K562 (cell line): ENCODE measurements at regions not wholly inside any gene's neighbourhood (a gene's known extent, or its start where the extent isn't known, plus 50 kb on each side); places are given as distances from the start of the nearest gene placed in this dataset.

Experiments
- ATAC-seq: fragments of 200-7000 bp; cut with Tn5 transposase; 3 replicates; pipeline ENCODE4 v1.9.1; 2020; ENCODE audit warnings: moderate library complexity
- BruUV-seq: library from RNA; stranded (reverse); fragments of 400-500 nt; replicated peaks from 2 replicates; lab custom pipeline; 2021; lab: Mats Ljungman, UMichigan
- CTCF ChIA-PET: fragments of 300-600 bp; formaldehyde crosslinking; extraction: SDS; loops from one replicate; lab custom pipeline; 2021; ENCODE audit warnings: low intra/inter-chr PET ratio; lab: Yijun Ruan, JAX
- POLR2A ChIA-PET: fragments of 300-600, 350-650 bp; sonication (Branson Sonifier 250); formaldehyde crosslinking; extraction: SDS; loops from one replicate; lab custom pipeline; 2021; ENCODE audit warnings: antibody characterized with exemption, inconsistent platforms; lab: Yijun Ruan, JAX
- DNase-seq, 4 experiments: peaks; one replicate each; pipeline versions ENCODE4 v3.0.0 to v3.0.0-alpha.2; 2011 to 2018; ENCODE audit warnings: low spot score in 3 of 4, mixed read lengths in 3 of 4; ENCODE audit errors: extremely low read depth in 1 of 4
- FAIRE-seq: peaks from 2 replicates; lab custom pipeline; 2011; peaks lifted over from hg19 to GRCh38; lab: Jason Lieb, UNC
- H2AFZ ChIP-seq: 2 replicates; pipeline ENCODE4 v1.6.0; 2011; ENCODE audit warnings: low read depth, low read length, control low read depth, inconsistent platforms
- H3K27ac ChIP-seq: fragments of 200-600 bp; 3 replicates; pipeline ENCODE4 v1.8.0; 2011; ENCODE audit warnings: low read depth, mild to moderate bottlenecking, control low read depth, inconsistent platforms, low read length, moderate library complexity, mixed read lengths; ENCODE audit errors: extremely low read depth
- H3K27me3 ChIP-seq, 2 experiments: fragments of 300-600 bp in 1 of 2; 2 replicates in 1 of 2; 3 replicates in 1 of 2; pipeline versions ENCODE4 v1.6.0 to v1.8.0; 2011; ENCODE audit warnings: inconsistent platforms in 2 of 2, low read length in 2 of 2, mild to moderate bottlenecking in 1 of 2, mixed read lengths in 1 of 2, moderate library complexity in 1 of 2; ENCODE audit not compliant: control insufficient read depth in 2 of 2, insufficient read depth in 2 of 2
- H3K36me3 ChIP-seq: fragments of 300-600 bp; 3 replicates; pipeline ENCODE4 v1.8.0; 2011; ENCODE audit warnings: mild to moderate bottlenecking, low read length, inconsistent platforms; ENCODE audit not compliant: control insufficient read depth, insufficient read depth
- H3K4me1 ChIP-seq, 2 experiments: fragments of 200-600 bp in 1 of 2; replicated peaks in 1 of 2; 2 replicates in 1 of 2; 3 replicates in 1 of 2; pipeline versions ENCODE4 v1.5.1 to v1.8.0; 2011; ENCODE audit warnings: inconsistent platforms in 2 of 2, low read length in 2 of 2, mild to moderate bottlenecking in 1 of 2, mixed read lengths in 1 of 2, moderate library complexity in 1 of 2; ENCODE audit not compliant: control insufficient read depth in 2 of 2, insufficient read depth in 2 of 2
- H3K4me2 ChIP-seq: 2 replicates; pipeline ENCODE4 v1.6.1; 2011; ENCODE audit warnings: low read length, control low read depth, inconsistent platforms, mixed read lengths; ENCODE audit not compliant: insufficient read depth
- H3K4me3 ChIP-seq: fragments of 200-600 bp; sonication (generic), shearing (Covaris generic); 2 replicates; pipeline ENCODE4 v1.5.1; 2016; ENCODE audit warnings: control low read depth, inconsistent platforms
- H3K79me2 ChIP-seq: fragments of 200-600 bp; 3 replicates; pipeline ENCODE4 v1.8.0; 2011; ENCODE audit warnings: low read length, inconsistent platforms; ENCODE audit not compliant: control insufficient read depth, insufficient read depth
- H3K9ac ChIP-seq, 2 experiments: 2 replicates each; pipeline versions ENCODE4 v1.6.0 to v1.6.1; 2011; ENCODE audit warnings: low read depth in 2 of 2, low read length in 2 of 2, control low read depth in 1 of 2, inconsistent platforms in 1 of 2, mild to moderate bottlenecking in 1 of 2, mixed read lengths in 1 of 2; ENCODE audit not compliant: insufficient read depth in 1 of 2
- H3K9me1 ChIP-seq: one replicate; pipeline ENCODE4 v1.6.0; 2011; ENCODE audit warnings: inconsistent platforms, mild to moderate bottlenecking, low read length, moderate library complexity; ENCODE audit not compliant: control insufficient read depth, insufficient read depth
- H3K9me3 ChIP-seq: replicated peaks from 2 replicates; pipeline ENCODE4 v1.5.1; 2011; ENCODE audit warnings: low read depth, low read length, inconsistent platforms; ENCODE audit not compliant: control insufficient read depth, insufficient read depth
- H4K20me1 ChIP-seq: replicated peaks from 2 replicates; pipeline ENCODE4 v1.6.1; 2011; ENCODE audit warnings: low read length, inconsistent platforms, mixed read lengths; ENCODE audit not compliant: control insufficient read depth, insufficient read depth
- ESRRB ChIP-seq: fragments of 250-450 bp; sonication (Bioruptor Pico); IDR thresholded peaks from 2 replicates; pipeline ENCODE4 v1.5.0; 2020; ENCODE audit warnings: mild to moderate bottlenecking, moderate library complexity, borderline replicate concordance
- NFIX ChIP-seq: fragments of 250-450 bp; sonication (Bioruptor Pico); IDR thresholded peaks from 2 replicates; pipeline ENCODE4 v1.4.0; 2020; ENCODE audit warnings: low read depth, mild to moderate bottlenecking, moderate library complexity
- WGBS: fragments of 100-300 bp; shearing (Covaris generic); methylation state at CpG from one replicate; pipeline ENCODE4 v1.1.6; 2016; ENCODE audit warnings: low coverage, mixed read lengths; ENCODE audit not compliant: insufficient coverage; ENCODE audit errors: missing lambda C conversion rate; 5-methylcytosine and 5-hydroxymethylcytosine counted together
- in situ Hi-C: fragments of 300-500 bp; cut with MboI; formaldehyde crosslinking; loops from 4 replicates; pipeline ENCODE4 v1.15.0; 2018; ENCODE audit warnings: inconsistent platforms, mixed read lengths
- intact Hi-C: fragments of 100-400 bp; cut with micrococcal nuclease; formaldehyde crosslinking; loops from 2 replicates; pipeline ENCODE4 v1.14.2; 2022
- TF ChIP-seq, protein P1 (sequence below): sonication (generic); formaldehyde crosslinking; IDR thresholded peaks from 2 replicates; pipeline ENCODE4 v1.8.1; 2023; ENCODE audit warnings: missing genetic modification reagents, mild to moderate bottlenecking, borderline replicate concordance
- TF ChIP-seq, protein P2 (sequence below): fragments of 450-650 bp; IDR thresholded peaks from 2 replicates; pipeline ENCODE4 v1.6.1; 2016; ENCODE audit warnings: mild to moderate bottlenecking

DNA sequence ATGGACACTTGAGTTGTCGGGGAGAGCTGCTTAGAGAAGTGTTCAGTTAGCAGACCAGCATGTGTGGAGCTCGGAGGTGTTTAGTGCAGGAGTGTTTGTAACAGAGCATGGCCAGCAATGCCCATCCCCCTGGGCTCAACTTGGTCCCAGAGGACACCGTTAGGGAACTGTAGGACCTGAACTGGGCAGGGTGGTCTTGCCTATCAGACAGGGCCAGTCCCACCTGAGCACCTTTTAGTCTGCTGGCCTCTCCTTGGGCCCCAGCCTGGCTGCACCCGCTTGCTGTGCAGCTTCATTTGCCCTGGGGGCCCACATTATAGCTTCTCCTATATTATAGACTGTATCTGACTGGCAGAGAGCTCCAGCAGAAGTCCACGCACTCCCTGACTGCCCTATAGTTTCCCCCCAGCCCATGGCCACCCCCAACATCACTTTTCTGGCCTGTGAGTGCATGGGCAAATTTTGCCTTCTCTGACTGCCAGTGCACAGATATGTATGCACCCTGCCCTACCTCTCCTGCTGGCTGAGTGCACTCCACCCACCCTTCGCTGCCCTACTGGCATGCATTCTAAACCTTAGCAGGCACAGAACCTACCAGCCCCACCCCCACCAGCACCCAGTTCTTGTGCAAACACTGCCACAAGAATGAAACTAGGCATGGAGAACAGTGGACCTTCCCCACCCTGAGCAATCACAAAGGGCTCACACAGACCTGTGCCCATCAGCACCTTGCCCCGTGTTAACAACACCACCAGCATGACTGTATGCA, 1030.6 kb upstream of the GHITM start:
- H4K20me1 ChIP-seq = no peaks in the 10 kb centered on the region
- WGBS = 1% methylated on average over 7 of the region's 7 CpGs
- no peak overlapping the region for H2AFZ ChIP-seq
- H3K4me1 ChIP-seq = no peaks in the 10 kb centered on the region
- no peak overlapping the region for H3K9ac ChIP-seq
- intact Hi-C loops = no loop called here
- CTCF ChIA-PET = no interaction called here
- DNase-seq = no peak
- no peak for ATAC-seq
- no peak overlapping the region for H3K4me2 ChIP-seq
- no peaks in the 10 kb centered on the region; the same call in 1 of the 2 replicates for H3K9me3 ChIP-seq
- H3K4me3 ChIP-seq = no peak overlapping the region
- H3K9me1 ChIP-seq = no peaks in the 10 kb centered on the region
- no peak for TF ChIP-seq ESRRB (CRISPR knock-in tag)
- BruUV-seq = no TSS peak
- H3K36me3 ChIP-seq = no peaks in the 10 kb centered on the region
- FAIRE-seq = no peak
- H3K27ac ChIP-seq = no peak overlapping the region
- H3K79me2 ChIP-seq = no peaks in the 10 kb centered on the region
- in situ Hi-C loops = no loop called here
- POLR2A ChIA-PET = no interaction called here
- H3K27me3 ChIP-seq = no peaks in the 10 kb centered on the region

DNA sequence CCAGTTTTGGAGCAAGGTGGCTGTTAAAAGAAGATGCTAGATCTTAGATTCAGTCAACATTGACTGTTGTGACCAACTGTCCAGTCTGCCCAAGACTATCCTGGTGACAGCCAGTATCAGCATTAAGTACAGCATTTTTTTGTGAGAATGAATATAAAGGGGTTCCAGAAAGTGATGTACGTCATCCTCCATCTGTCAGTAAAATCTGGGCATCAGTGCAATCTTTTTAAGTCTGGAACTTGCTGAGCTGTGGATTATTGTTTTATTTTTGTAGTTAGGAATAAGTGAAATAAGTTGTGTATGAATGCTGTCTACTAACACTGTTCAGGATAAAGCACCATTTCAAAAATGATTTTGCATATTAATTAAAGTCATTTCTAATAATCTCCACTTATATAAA, 1020.0 kb upstream of the GHITM start:
- Histone ChIP-seq H3K9me3 (no peaks in the 10 kb centered on the region), H3K27ac (no peak overlapping the region), H3K4me3 (no peak overlapping the region), H3K27me3 (no peaks in the 10 kb centered on the region), H2AFZ (no peak overlapping the region), H3K4me2 (no peak overlapping the region), H3K79me2 (no peaks in the 10 kb centered on the region), H4K20me1 (no peaks in the 10 kb centered on the region), H3K36me3 (no peaks in the 10 kb centered on the region), H3K9me1 (no peaks in the 10 kb centered on the region), H3K9ac (no peak overlapping the region), H3K4me1 (no peaks in the 10 kb centered on the region)
- in situ Hi-C loops (no loop called here), intact Hi-C loops (no loop called here)
- WGBS = 5% methylated on average over 1 of the region's 1 CpG
- DNase-seq = no peak
- CTCF ChIA-PET = no interaction called here
- FAIRE-seq = no peak
- ATAC-seq = no peak
- BruUV-seq = no TSS peak
- POLR2A ChIA-PET = no interaction called here
- TF ChIP-seq, protein P1, sequence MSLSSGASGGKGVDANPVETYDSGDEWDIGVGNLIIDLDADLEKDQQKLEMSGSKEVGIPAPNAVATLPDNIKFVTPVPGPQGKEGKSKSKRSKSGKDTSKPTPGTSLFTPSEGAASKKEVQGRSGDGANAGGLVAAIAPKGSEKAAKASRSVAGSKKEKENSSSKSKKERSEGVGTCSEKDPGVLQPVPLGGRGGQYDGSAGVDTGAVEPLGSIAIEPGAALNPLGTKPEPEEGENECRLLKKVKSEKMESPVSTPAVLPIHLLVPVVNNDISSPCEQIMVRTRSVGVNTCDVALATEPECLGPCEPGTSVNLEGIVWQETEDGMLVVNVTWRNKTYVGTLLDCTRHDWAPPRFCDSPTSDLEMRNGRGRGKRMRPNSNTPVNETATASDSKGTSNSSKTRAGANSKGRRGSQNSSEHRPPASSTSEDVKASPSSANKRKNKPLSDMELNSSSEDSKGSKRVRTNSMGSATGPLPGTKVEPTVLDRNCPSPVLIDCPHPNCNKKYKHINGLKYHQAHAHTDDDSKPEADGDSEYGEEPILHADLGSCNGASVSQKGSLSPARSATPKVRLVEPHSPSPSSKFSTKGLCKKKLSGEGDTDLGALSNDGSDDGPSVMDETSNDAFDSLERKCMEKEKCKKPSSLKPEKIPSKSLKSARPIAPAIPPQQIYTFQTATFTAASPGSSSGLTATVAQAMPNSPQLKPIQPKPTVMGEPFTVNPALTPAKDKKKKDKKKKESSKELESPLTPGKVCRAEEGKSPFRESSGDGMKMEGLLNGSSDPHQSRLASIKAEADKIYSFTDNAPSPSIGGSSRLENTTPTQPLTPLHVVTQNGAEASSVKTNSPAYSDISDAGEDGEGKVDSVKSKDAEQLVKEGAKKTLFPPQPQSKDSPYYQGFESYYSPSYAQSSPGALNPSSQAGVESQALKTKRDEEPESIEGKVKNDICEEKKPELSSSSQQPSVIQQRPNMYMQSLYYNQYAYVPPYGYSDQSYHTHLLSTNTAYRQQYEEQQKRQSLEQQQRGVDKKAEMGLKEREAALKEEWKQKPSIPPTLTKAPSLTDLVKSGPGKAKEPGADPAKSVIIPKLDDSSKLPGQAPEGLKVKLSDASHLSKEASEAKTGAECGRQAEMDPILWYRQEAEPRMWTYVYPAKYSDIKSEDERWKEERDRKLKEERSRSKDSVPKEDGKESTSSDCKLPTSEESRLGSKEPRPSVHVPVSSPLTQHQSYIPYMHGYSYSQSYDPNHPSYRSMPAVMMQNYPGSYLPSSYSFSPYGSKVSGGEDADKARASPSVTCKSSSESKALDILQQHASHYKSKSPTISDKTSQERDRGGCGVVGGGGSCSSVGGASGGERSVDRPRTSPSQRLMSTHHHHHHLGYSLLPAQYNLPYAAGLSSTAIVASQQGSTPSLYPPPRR (CRISPR knock-in tag) = no peak
- TF ChIP-seq NFIX (CRISPR knock-in tag) = no peak
- TF ChIP-seq, protein P2, sequence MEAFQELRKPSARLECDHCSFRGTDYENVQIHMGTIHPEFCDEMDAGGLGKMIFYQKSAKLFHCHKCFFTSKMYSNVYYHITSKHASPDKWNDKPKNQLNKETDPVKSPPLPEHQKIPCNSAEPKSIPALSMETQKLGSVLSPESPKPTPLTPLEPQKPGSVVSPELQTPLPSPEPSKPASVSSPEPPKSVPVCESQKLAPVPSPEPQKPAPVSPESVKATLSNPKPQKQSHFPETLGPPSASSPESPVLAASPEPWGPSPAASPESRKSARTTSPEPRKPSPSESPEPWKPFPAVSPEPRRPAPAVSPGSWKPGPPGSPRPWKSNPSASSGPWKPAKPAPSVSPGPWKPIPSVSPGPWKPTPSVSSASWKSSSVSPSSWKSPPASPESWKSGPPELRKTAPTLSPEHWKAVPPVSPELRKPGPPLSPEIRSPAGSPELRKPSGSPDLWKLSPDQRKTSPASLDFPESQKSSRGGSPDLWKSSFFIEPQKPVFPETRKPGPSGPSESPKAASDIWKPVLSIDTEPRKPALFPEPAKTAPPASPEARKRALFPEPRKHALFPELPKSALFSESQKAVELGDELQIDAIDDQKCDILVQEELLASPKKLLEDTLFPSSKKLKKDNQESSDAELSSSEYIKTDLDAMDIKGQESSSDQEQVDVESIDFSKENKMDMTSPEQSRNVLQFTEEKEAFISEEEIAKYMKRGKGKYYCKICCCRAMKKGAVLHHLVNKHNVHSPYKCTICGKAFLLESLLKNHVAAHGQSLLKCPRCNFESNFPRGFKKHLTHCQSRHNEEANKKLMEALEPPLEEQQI = no peak
